Progenitor cell of endocrine pancreas (in vitro differentiated cells): ENCODE measurements at regions not wholly inside any gene's neighbourhood (a gene's known extent, or its start where the extent isn't known, plus 50 kb on each side); places are given as distances from the start of the nearest gene placed in this dataset.

Source experiments
- DNase-seq: peaks from one replicate; pipeline ENCODE4 v3.0.0; 2021; ENCODE audit warnings: low spot score; ENCODE audit not compliant: unreplicated experiment
- H3K27ac Mint-ChIP-seq: 2 replicates; pipeline ENCODE4 v1.8.0; 2021; ENCODE audit warnings: mild to moderate bottlenecking, moderate library complexity, mixed read lengths
- H3K27me3 Mint-ChIP-seq: 2 replicates; pipeline ENCODE4 v1.8.0; 2021; ENCODE audit warnings: mixed read lengths
- H3K36me3 Mint-ChIP-seq: 2 replicates; pipeline ENCODE4 v1.8.0; 2022; ENCODE audit warnings: mixed read lengths; ENCODE audit not compliant: insufficient read depth
- H3K4me1 Mint-ChIP-seq: 2 replicates; pipeline ENCODE4 v1.8.0; 2021; ENCODE audit warnings: low read depth, mixed read lengths
- H3K4me3 Mint-ChIP-seq: 2 replicates; pipeline ENCODE4 v1.8.0; 2021; ENCODE audit warnings: low read depth, mild to moderate bottlenecking, moderate library complexity, mixed read lengths
- H3K9me3 Mint-ChIP-seq: 2 replicates; pipeline ENCODE4 v1.8.0; 2021; ENCODE audit warnings: low read depth, mixed read lengths
- CTCF ChIP-seq: fragments of 200-600 bp; sonication (generic); IDR thresholded peaks from one replicate; pipeline ENCODE4 v1.5.0; 2021; ENCODE audit warnings: antibody characterized with exemption, mild to moderate bottlenecking; ENCODE audit not compliant: unreplicated experiment

GRCh38 chr1:4599521-4599920 is 54.9 kb upstream of the AJAP1 start:
- Mint-ChIP-seq H3K4me3 (no peak overlapping the region), H3K27me3 (peaks cover 31% of the 10 kb centered on the region), H3K36me3 (no peaks in the 10 kb centered on the region), H3K4me1 (peaks cover 6% of the 10 kb centered on the region), H3K27ac (no peak overlapping the region), H3K9me3 (no peaks in the 10 kb centered on the region)
- TF ChIP-seq CTCF = no peak
- no peak for DNase-seq

DNA sequence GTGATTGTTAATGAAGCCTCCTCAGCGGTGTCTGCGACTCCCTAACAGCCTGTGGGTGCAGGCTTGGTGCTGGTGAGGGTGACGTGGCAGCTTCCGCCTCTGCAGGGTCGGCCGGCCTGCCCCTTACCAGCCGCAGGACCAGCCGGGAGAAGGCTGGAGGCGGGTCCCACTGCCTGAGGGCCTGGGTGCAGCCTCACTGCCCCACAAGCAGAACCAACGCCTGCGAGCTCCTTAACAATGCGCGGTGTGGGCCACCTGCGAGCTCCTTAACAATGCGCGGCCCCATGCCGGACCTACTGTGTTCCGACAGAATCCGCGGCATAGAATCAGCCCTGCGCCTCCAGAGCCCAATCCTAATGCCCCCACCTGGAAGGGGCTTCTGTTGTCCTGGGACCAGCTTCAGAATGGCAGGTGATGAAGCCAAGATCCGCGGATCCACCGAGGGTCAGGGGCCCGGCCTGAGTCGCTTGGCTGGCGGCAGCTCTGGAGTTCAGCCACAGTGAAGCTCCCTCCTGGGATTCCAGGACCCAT is 54.4 kb upstream of the AJAP1 start:
- H3K36me3 Mint-ChIP-seq = no peaks in the 10 kb centered on the region

DNA sequence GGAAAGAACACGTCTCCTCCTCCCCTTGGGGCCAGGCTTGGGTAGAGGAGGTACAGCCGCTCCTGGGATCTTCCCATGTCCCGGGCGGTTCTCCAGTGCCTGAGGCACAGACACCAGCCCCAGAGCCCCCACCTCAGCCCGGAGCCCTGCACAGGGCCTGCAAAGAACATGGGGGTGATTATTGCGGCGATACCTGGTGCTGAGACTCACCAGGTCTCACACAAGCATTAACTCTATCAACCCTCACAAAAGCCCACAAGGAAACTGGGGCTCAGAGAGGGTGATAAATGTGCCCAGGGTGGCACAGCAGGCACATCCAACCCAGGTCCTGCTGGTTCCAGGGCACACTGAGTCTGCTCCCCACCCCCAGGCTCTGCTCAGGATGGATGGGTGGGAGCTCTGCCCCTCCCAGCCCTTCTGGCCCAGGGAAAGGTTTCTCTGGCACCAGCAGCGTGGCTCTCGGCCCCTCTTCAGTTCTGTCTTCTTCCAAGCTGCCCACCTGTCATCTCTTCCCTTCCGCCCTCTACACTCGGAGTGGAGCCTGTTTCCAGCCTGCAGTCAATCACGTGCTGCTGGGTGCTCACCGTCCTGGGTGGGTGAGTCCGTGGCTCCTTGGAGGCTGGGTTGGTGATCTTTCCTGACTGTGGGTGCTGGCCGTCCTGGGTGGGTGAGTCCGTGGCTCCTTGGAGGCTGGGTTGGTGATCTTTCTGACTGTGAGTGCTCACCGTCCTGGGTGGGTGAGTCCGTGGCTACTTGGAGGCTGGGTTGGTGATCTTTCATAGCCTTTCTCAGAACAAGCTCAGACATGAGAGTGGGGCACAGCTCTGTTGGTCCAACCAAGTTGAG is 53.6 kb upstream of the AJAP1 start:
- peaks cover 38% of the 10 kb centered on the region for H3K27me3 Mint-ChIP-seq
- no peak for DNase-seq
- no peak overlapping the region for H3K4me3 Mint-ChIP-seq
- H3K9me3 Mint-ChIP-seq = no peaks in the 10 kb centered on the region
- no peaks in the 10 kb centered on the region for H3K36me3 Mint-ChIP-seq
- peaks cover 6% of the 10 kb centered on the region for H3K4me1 Mint-ChIP-seq
- no peak for TF ChIP-seq CTCF
- H3K27ac Mint-ChIP-seq = no peak overlapping the region

More for the DNA sequence above, 54.4 kb upstream of the AJAP1 start:
- Mint-ChIP-seq H3K4me1 (peaks cover 6% of the 10 kb centered on the region), H3K9me3 (no peaks in the 10 kb centered on the region), H3K27ac (no peak overlapping the region), H3K4me3 (no peak overlapping the region), H3K27me3 (peaks cover 31% of the 10 kb centered on the region)
- no peak for TF ChIP-seq CTCF
- DNase-seq = no peak

- Mint-ChIP-seq H3K4me3 (no peak overlapping the region), H3K27me3 (peaks cover 47% of the 10 kb centered on the region), H3K4me1 (peaks cover 6% of the 10 kb centered on the region), H3K36me3 (no peaks in the 10 kb centered on the region), H3K9me3 (no peaks in the 10 kb centered on the region), H3K27ac (no peak overlapping the region)
- TF ChIP-seq CTCF = no peak
- DNase-seq = no peak
Observed at GRCh38 chr1:4601941-4602340, 52.5 kb upstream of the AJAP1 start.

DNA sequence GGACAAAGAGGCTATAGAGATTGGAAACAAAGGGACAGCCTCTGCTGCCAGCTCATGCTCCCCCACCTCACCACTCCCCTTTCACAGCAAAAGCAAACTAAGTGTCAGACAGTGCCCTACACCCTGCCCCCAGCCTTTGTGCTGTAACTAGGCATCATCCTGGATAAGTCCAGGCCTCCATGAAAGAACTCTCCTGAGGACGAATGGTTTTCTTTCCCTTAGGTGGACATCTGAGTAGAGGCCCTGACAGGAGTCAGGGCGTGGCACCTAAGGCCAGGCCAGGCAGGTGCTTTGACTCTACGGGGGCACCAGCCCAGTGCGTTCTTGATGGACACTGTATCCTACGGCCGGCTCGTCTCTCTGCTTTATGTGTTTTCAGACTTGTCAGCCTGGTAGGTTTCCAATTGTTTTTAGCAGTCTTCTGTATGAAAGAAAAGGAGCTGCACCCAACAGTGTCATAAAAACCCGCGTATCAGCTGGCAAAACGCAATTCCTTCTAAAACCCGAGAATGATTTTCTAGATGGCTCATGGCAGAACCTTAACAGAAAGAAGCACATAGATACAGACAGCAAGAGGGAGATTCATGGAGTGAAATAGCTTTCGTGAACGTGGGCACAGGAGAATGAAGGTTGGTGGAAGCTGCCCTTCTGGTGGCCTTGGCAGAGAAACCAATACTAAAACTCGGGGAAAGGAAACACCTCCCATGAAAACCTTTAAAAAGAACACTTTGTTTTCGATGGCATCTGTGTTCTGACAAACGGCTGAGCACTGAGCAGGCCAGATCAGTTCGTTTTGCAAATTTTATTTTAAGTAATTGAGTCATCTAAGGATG is 51.7 kb upstream of the AJAP1 start:
- Mint-ChIP-seq H3K4me1 (peaks cover 6% of the 10 kb centered on the region), H3K9me3 (no peaks in the 10 kb centered on the region), H3K27me3 (peaks cover 49% of the 10 kb centered on the region), H3K27ac (no peak overlapping the region), H3K36me3 (no peaks in the 10 kb centered on the region), H3K4me3 (no peak overlapping the region)
- no peak for DNase-seq
- no peak for TF ChIP-seq CTCF
